SK-N-MC (cell line): ENCODE measurements at regions not wholly inside any gene's neighbourhood (a gene's known extent, or its start where the extent isn't known, plus 50 kb on each side); places are given as distances from the start of the nearest gene placed in this dataset.

Experiments
- EZH2 ChIP-seq: fragments of 200-600 bp; sonication (generic); IDR thresholded peaks from one replicate; pipeline ENCODE4 v1.6.1; 2017; ENCODE audit warnings: antibody characterized with exemption
- FOXP2 ChIP-seq: optimal IDR thresholded peaks from 2 replicates; pipeline ENCODE3; 2011; ENCODE audit warnings: mild to moderate bottlenecking, moderate library complexity; ENCODE audit not compliant: insufficient read depth; ENCODE audit errors: extremely low read length, control extremely low read depth
- POLR2AphosphoS5 ChIP-seq: IDR thresholded peaks from 2 replicates; pipeline ENCODE4 v1.6.1; 2012; ENCODE audit warnings: mild to moderate bottlenecking, low read depth, low read length, borderline replicate concordance

DNA sequence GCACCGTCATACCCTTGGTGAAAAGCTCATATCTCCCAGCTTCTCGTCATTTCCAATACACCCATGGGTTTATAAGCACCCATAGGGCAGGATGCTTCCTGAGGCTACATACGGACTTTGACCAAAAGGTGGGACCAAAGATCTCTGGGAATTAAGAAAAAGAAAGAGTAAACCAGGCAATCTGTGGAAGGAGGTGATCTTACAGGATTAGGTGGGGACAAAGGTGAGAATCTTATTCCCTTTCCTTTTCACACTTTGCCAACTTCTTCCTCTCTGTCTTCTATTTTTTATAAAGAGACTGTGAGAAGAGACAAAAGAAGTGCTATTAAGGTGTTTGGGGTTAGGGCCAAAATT is 172.0 kb downstream of the DLEU7 start:
- no peak for TF ChIP-seq POLR2AphosphoS5
- no peak for TF ChIP-seq EZH2
- TF ChIP-seq FOXP2: no peak
